Activated naive CD4-positive, alpha-beta T cell treated with anti-CD3 and anti-CD28 coated beads for 36 hours (primary cell): ENCODE measurements at regions not wholly inside any gene's neighbourhood (a gene's known extent, or its start where the extent isn't known, plus 50 kb on each side); places are given as distances from the start of the nearest gene placed in this dataset.

ENCODE experiments used
- CTCF ChIA-PET: fragments of 350-600 bp; sonication (Branson Sonifier 250); formaldehyde crosslinking; loops from one replicate; lab custom pipeline; 2021; ENCODE audit warnings: antibody characterized with exemption; lab: Charles Lee
- DNase-seq: peaks from one replicate; pipeline ENCODE4 v3.0.0-alpha.2; 2020
- H3K27ac Mint-ChIP-seq: one replicate; pipeline ENCODE4 v1.8.0; 2021; ENCODE audit warnings: mild to moderate bottlenecking, mixed read lengths
- H3K27me3 Mint-ChIP-seq: one replicate; pipeline ENCODE4 v1.8.0; 2021; ENCODE audit warnings: low read depth, mixed read lengths
- H3K36me3 Mint-ChIP-seq: one replicate; pipeline ENCODE4 v1.8.0; 2021; ENCODE audit warnings: low read depth, mixed read lengths
- H3K4me1 Mint-ChIP-seq: one replicate; pipeline ENCODE4 v1.8.0; 2021; ENCODE audit warnings: low read depth, mixed read lengths
- H3K4me3 Mint-ChIP-seq: one replicate; pipeline ENCODE4 v1.8.0; 2021; ENCODE audit warnings: mild to moderate bottlenecking, moderate library complexity, mixed read lengths
- H3K9me3 Mint-ChIP-seq: one replicate; pipeline ENCODE4 v1.8.0; 2021; ENCODE audit warnings: mixed read lengths
- intact Hi-C: fragments of 100-400 bp; cut with micrococcal nuclease; formaldehyde crosslinking; loops from one replicate; pipeline ENCODE4 v1.15.1; 2023

GRCh38 chr3:144189044-144189443 is 217.4 kb downstream of the DIPK2A start:
- CTCF ChIA-PET = no interaction called here
- H3K4me3 Mint-ChIP-seq = no peak overlapping the region
- DNase-seq = no peak
- peaks cover 7% of the 10 kb centered on the region for H3K4me1 Mint-ChIP-seq
- no peak overlapping the region for H3K27ac Mint-ChIP-seq
- no peaks in the 10 kb centered on the region for H3K36me3 Mint-ChIP-seq
- H3K9me3 Mint-ChIP-seq = peaks cover 3% of the 10 kb centered on the region
- no peaks in the 10 kb centered on the region for H3K27me3 Mint-ChIP-seq
- intact Hi-C loops = no loop called here

GRCh38 chr3:144197116-144197515 is 225.5 kb downstream of the DIPK2A start:
- H3K36me3 Mint-ChIP-seq = peaks cover 1% of the 10 kb centered on the region
- no peak overlapping the region for H3K4me3 Mint-ChIP-seq
- H3K4me1 Mint-ChIP-seq = no peaks in the 10 kb centered on the region
- H3K9me3 Mint-ChIP-seq = peaks cover 13% of the 10 kb centered on the region
- CTCF ChIA-PET = no interaction called here
- DNase-seq = no peak
- H3K27me3 Mint-ChIP-seq = peaks cover 2% of the 10 kb centered on the region
- H3K27ac Mint-ChIP-seq = no peak overlapping the region
- intact Hi-C loops = no loop called here

- DNase-seq = no peak
- Mint-ChIP-seq H3K4me3 (no peak overlapping the region), H3K9me3 (peaks cover 13% of the 10 kb centered on the region), H3K36me3 (peaks cover 1% of the 10 kb centered on the region), H3K27ac (no peak overlapping the region), H3K4me1 (no peaks in the 10 kb centered on the region), H3K27me3 (peaks cover 2% of the 10 kb centered on the region)
- CTCF ChIA-PET = no interaction called here
- intact Hi-C loops = no loop called here
These were observed 226.0 kb downstream of the DIPK2A start for GRCh38 chr3:144197582-144197981.

GRCh38 chr3:144200004-144200403 is 228.4 kb downstream of the DIPK2A start:
- CTCF ChIA-PET = no interaction called here
- H3K27ac Mint-ChIP-seq = no peak overlapping the region
- intact Hi-C loops = no loop called here
- peaks cover under 1% of the 10 kb centered on the region for H3K36me3 Mint-ChIP-seq
- peaks cover under 1% of the 10 kb centered on the region for H3K27me3 Mint-ChIP-seq
- no peaks in the 10 kb centered on the region for H3K4me1 Mint-ChIP-seq
- no peak overlapping the region for H3K4me3 Mint-ChIP-seq
- peaks cover 5% of the 10 kb centered on the region for H3K9me3 Mint-ChIP-seq
- DNase-seq = no peak

DNA sequence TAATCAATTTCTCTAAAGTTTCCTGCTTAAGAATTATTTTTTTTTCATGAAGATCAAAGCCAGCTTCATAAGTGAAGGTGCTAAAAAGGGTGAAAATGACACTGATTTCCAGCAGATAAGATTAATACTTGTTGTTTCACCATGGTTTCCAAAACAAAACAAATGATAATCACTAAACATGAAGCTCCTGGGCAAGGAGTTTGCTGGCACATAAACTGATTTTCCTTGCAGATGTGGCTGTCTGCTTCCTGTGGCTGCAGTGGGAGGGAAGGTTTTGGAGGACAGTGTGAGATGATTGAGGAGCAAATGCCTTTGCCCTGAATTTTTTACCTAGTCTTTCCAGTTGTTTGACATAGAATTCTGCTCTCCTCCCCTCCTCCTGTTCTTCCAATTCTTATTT is 228.8 kb downstream of the DIPK2A start:
- Mint-ChIP-seq H3K4me1 (no peaks in the 10 kb centered on the region), H3K27me3 (no peaks in the 10 kb centered on the region), H3K4me3 (no peak overlapping the region), H3K27ac (no peak overlapping the region), H3K36me3 (no peaks in the 10 kb centered on the region), H3K9me3 (peaks cover 3% of the 10 kb centered on the region)
- CTCF ChIA-PET = no interaction called here
- no peak for DNase-seq
- intact Hi-C loops = no loop called here

GRCh38 chr3:144221761-144222160 is 250.1 kb downstream of the DIPK2A start:
- DNase-seq = no peak
- intact Hi-C loops = no loop called here
- H3K4me1 Mint-ChIP-seq = no peaks in the 10 kb centered on the region

GRCh38 chr3:144229330-144229729 is 257.7 kb downstream of the DIPK2A start:
- CTCF ChIA-PET = no interaction called here
- Mint-ChIP-seq H3K9me3 (no peaks in the 10 kb centered on the region), H3K27me3 (peaks cover 9% of the 10 kb centered on the region), H3K36me3 (no peaks in the 10 kb centered on the region), H3K27ac (no peak overlapping the region), H3K4me1 (no peaks in the 10 kb centered on the region), H3K4me3 (no peak overlapping the region)
- intact Hi-C loops = no loop called here
- DNase-seq = no peak

More at GRCh38 chr3:144221761-144222160, 250.1 kb downstream of the DIPK2A start:
- H3K27me3 Mint-ChIP-seq = peaks cover 3% of the 10 kb centered on the region
- no peak overlapping the region for H3K4me3 Mint-ChIP-seq
- no peak overlapping the region for H3K27ac Mint-ChIP-seq
- H3K9me3 Mint-ChIP-seq = no peaks in the 10 kb centered on the region
- CTCF ChIA-PET = interaction anchor here (0.6 kb wide), 1 partner anchor 325 kb away, joined by 3 read pairs; no protein-coding TSS in a partner anchor
- H3K36me3 Mint-ChIP-seq = no peaks in the 10 kb centered on the region

DNA sequence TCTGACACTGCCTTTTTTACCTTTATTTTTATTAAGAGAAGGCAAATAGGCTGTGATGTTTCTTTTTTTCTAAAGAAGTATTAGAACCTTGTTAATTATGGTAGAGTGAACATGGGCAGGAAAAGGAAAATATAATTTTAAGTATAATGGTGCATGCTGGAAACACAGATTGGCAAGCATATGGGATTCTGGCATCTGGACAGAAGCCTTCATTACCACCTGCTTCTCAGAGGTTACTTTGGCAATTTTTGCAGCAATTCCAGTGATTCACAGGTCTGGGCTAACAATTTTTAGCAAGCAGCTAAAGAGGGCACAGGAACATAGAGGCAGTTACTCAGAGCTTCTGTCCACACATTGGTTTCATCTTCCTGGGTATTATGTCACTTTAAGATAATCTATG is 258.3 kb downstream of the DIPK2A start:
- no peaks in the 10 kb centered on the region for H3K36me3 Mint-ChIP-seq
- H3K27ac Mint-ChIP-seq = no peak overlapping the region
- CTCF ChIA-PET = no interaction called here
- H3K9me3 Mint-ChIP-seq = no peaks in the 10 kb centered on the region
- intact Hi-C loops = no loop called here
- no peaks in the 10 kb centered on the region for H3K4me1 Mint-ChIP-seq
- peaks cover 9% of the 10 kb centered on the region for H3K27me3 Mint-ChIP-seq
- DNase-seq = no peak
- no peak overlapping the region for H3K4me3 Mint-ChIP-seq

DNA sequence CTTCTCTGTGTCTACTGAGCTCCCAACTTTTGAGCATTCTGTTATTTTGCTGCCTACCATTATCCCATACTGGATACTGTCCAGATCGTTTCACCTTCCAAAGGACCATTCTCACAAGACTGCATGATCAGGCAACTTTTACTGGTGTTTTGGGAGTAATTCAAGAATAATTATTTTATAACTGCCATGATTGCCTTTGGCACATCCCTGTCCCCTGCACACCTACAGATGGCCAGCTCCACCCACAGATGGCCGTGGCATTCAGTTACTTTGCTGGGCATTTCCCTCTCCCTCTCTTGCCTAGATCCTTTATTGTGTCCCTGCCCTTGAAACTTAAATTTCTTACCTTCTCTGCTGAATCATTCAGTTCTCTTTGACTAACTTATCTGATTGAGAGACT is 263.9 kb downstream of the DIPK2A start:
- no peak for DNase-seq
- CTCF ChIA-PET = no interaction called here
- H3K27me3 Mint-ChIP-seq = peaks cover 7% of the 10 kb centered on the region
- no peaks in the 10 kb centered on the region for H3K9me3 Mint-ChIP-seq
- H3K27ac Mint-ChIP-seq = no peak overlapping the region
- no peaks in the 10 kb centered on the region for H3K4me1 Mint-ChIP-seq
- intact Hi-C loops = no loop called here
- H3K4me3 Mint-ChIP-seq = no peak overlapping the region
- H3K36me3 Mint-ChIP-seq = no peaks in the 10 kb centered on the region

GRCh38 chr3:144237351-144237750 is 265.7 kb downstream of the DIPK2A start:
- CTCF ChIA-PET = no interaction called here
- H3K4me3 Mint-ChIP-seq = no peak overlapping the region

DNA sequence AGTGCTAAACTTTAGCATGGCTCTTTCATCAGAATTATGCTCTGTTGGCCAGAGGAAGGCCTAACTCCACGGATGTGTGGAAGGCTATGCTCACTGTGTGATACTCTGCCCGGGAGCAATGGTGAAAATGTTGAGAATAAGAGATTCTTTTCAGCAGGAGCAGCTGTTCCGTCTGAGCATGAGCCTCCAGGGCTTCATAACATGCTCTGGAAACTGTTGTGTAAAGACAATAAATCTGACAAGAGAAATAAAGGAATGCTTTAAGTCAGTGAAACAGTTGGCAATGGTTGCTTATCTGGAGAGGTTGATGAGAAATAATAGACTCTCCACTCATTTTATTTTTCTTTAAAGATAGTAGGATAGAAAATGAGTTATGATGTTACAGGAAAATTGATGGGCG is 269.8 kb downstream of the DIPK2A start:
- intact Hi-C loops = no loop called here
- Mint-ChIP-seq H3K27ac (no peak overlapping the region), H3K27me3 (peaks cover 7% of the 10 kb centered on the region), H3K36me3 (no peaks in the 10 kb centered on the region), H3K4me3 (no peak overlapping the region), H3K4me1 (no peaks in the 10 kb centered on the region), H3K9me3 (no peaks in the 10 kb centered on the region)
- CTCF ChIA-PET = no interaction called here
- DNase-seq = no peak

More at GRCh38 chr3:144237351-144237750, 265.7 kb downstream of the DIPK2A start:
- no peaks in the 10 kb centered on the region for H3K9me3 Mint-ChIP-seq
- intact Hi-C loops = no loop called here
- no peak overlapping the region for H3K27ac Mint-ChIP-seq
- H3K4me1 Mint-ChIP-seq = no peaks in the 10 kb centered on the region
- H3K36me3 Mint-ChIP-seq = no peaks in the 10 kb centered on the region
- DNase-seq = no peak
- H3K27me3 Mint-ChIP-seq = peaks cover 7% of the 10 kb centered on the region

- no peaks in the 10 kb centered on the region for H3K36me3 Mint-ChIP-seq
- CTCF ChIA-PET = no interaction called here
- intact Hi-C loops = no loop called here
- no peak overlapping the region for H3K4me3 Mint-ChIP-seq
- no peak for DNase-seq
- H3K27ac Mint-ChIP-seq = no peak overlapping the region
- H3K4me1 Mint-ChIP-seq = no peaks in the 10 kb centered on the region
- peaks cover 7% of the 10 kb centered on the region for H3K27me3 Mint-ChIP-seq
- H3K9me3 Mint-ChIP-seq = no peaks in the 10 kb centered on the region
These were observed 271.1 kb downstream of the DIPK2A start for GRCh38 chr3:144242747-144243146.

- CTCF ChIA-PET = no interaction called here
- Mint-ChIP-seq H3K9me3 (no peaks in the 10 kb centered on the region), H3K4me1 (no peaks in the 10 kb centered on the region), H3K36me3 (no peaks in the 10 kb centered on the region), H3K4me3 (no peak overlapping the region), H3K27me3 (peaks cover 3% of the 10 kb centered on the region), H3K27ac (no peak overlapping the region)
- intact Hi-C loops = no loop called here
- DNase-seq = no peak
These were observed 273.0 kb downstream of the DIPK2A start for GRCh38 chr3:144244662-144245061.

- H3K9me3 Mint-ChIP-seq = no peaks in the 10 kb centered on the region
- no peak overlapping the region for H3K4me3 Mint-ChIP-seq
- intact Hi-C loops = no loop called here
- no peaks in the 10 kb centered on the region for H3K36me3 Mint-ChIP-seq
- peaks cover 18% of the 10 kb centered on the region for H3K27me3 Mint-ChIP-seq
- CTCF ChIA-PET = interaction anchor here (0.6 kb wide), 1 partner anchor 1533 kb away, joined by 3 read pairs; no protein-coding TSS in a partner anchor
- no peak overlapping the region for H3K27ac Mint-ChIP-seq
- DNase-seq = no peak
- H3K4me1 Mint-ChIP-seq = no peaks in the 10 kb centered on the region
These were observed 281.3 kb downstream of the DIPK2A start for GRCh38 chr3:144252896-144253295.
